MM.1S (cell line): ENCODE measurements at regions not wholly inside any gene's neighbourhood (a gene's known extent, or its start where the extent isn't known, plus 50 kb on each side); places are given as distances from the start of the nearest gene placed in this dataset.

Experiments used
- CTCF ChIP-seq: fragments of 300-600 bp; sonication (generic); IDR thresholded peaks from 2 replicates; pipeline ENCODE4 v1.5.1; 2016; ENCODE audit warnings: antibody characterized with exemption, low read length, mixed read lengths
- EZH2 ChIP-seq: fragments of 300-600 bp; sonication (generic); optimal IDR thresholded peaks from 2 replicates; pipeline ENCODE3; 2017; ENCODE audit warnings: low read depth, mild to moderate bottlenecking, antibody characterized with exemption, low read length, mixed read lengths
- EZH2phosphoT487 ChIP-seq: fragments of 300-600 bp; sonication (generic); IDR thresholded peaks from 2 replicates; pipeline ENCODE4 v1.6.1; 2018; ENCODE audit warnings: antibody characterized with exemption, low read length

- no peak for TF ChIP-seq CTCF
- TF ChIP-seq EZH2: no peak
- no peak for TF ChIP-seq EZH2phosphoT487
These were observed 58.8 kb upstream of the IGFBP7 start for GRCh38 chr4:57168982-57169381.
